RWPE2 (cell line): ENCODE measurements at regions not wholly inside any gene's neighbourhood (a gene's known extent, or its start where the extent isn't known, plus 50 kb on each side); places are given as distances from the start of the nearest gene placed in this dataset.

Source experiments
- ATAC-seq: fragments of 200-7000 bp; cut with Tn5 transposase; 3 replicates; pipeline ENCODE4 v1.9.1; 2021; ENCODE audit warnings: low read depth
- DNase-seq: peaks from one replicate; pipeline ENCODE4 v3.0.0-alpha.2; 2020; ENCODE audit warnings: low spot score
- H3K27ac ChIP-seq: fragments of 450-650 bp; 2 replicates; pipeline ENCODE4 v1.5.1; 2017; ENCODE audit warnings: mild to moderate bottlenecking; ENCODE audit not compliant: poor library complexity, severe bottlenecking
- H3K27me3 ChIP-seq: fragments of 250-450 bp; sonication (Bioruptor Pico); 2 replicates; pipeline ENCODE4 v1.5.1; 2021; ENCODE audit warnings: mild to moderate bottlenecking, moderate library complexity; ENCODE audit not compliant: insufficient read depth, poor library complexity, severe bottlenecking
- H3K36me3 ChIP-seq: fragments of 250-450 bp; sonication (Bioruptor Pico); 2 replicates; pipeline ENCODE4 v1.5.1; 2020; ENCODE audit warnings: low read depth, mild to moderate bottlenecking, moderate library complexity
- H3K4me1 ChIP-seq: fragments of 250-450 bp; sonication (Bioruptor Pico); 2 replicates; pipeline ENCODE4 v1.5.1; 2021; ENCODE audit warnings: mild to moderate bottlenecking, moderate library complexity; ENCODE audit not compliant: insufficient read depth, poor library complexity, severe bottlenecking
- H3K4me3 ChIP-seq: fragments of 250-450 bp; sonication (Bioruptor Pico); 2 replicates; pipeline ENCODE4 v1.5.1; 2021; ENCODE audit warnings: mild to moderate bottlenecking, moderate library complexity; ENCODE audit not compliant: severe bottlenecking
- H3K9me3 ChIP-seq: fragments of 250-450 bp; sonication (Bioruptor Pico); 2 replicates; pipeline ENCODE4 v1.5.1; 2021; ENCODE audit warnings: mild to moderate bottlenecking, moderate library complexity; ENCODE audit not compliant: severe bottlenecking
- CTCF ChIP-seq: fragments of 450-650 bp; IDR thresholded peaks from one replicate; pipeline ENCODE4 v1.5.1; 2017; ENCODE audit warnings: mild to moderate bottlenecking, moderate library complexity; ENCODE audit not compliant: poor library complexity, severe bottlenecking

- DNase-seq (no peak), ATAC-seq (no peak)
- H3K36me3 ChIP-seq = no peaks in the 10 kb centered on the region
- no peak overlapping the region for H3K27ac ChIP-seq
- H3K4me3 ChIP-seq = no peak overlapping the region
- no peak for TF ChIP-seq CTCF
- peaks cover 5% of the 10 kb centered on the region for H3K9me3 ChIP-seq
- no peaks in the 10 kb centered on the region for H3K4me1 ChIP-seq
- no peaks in the 10 kb centered on the region for H3K27me3 ChIP-seq
These were observed 71.6 kb upstream of the IMMP2L start for GRCh38 chr7:111633878-111634277.

- no peak for DNase-seq
- ATAC-seq = no peak
- H3K36me3 ChIP-seq = no peaks in the 10 kb centered on the region
- H3K4me3 ChIP-seq = no peak overlapping the region
- no peak overlapping the region for H3K27ac ChIP-seq
- no peaks in the 10 kb centered on the region for H3K27me3 ChIP-seq
- no peaks in the 10 kb centered on the region for H3K4me1 ChIP-seq
- H3K9me3 ChIP-seq = peaks cover 10% of the 10 kb centered on the region
- no peak for TF ChIP-seq CTCF
These were observed 68.6 kb upstream of the IMMP2L start for GRCh38 chr7:111630862-111631261.

GRCh38 chr7:111622084-111622483, 59.8 kb upstream of the IMMP2L start:
- H3K27me3 ChIP-seq = no peaks in the 10 kb centered on the region
- H3K4me1 ChIP-seq = no peaks in the 10 kb centered on the region
- no peak for TF ChIP-seq CTCF
- H3K4me3 ChIP-seq = no peak overlapping the region
- no peaks in the 10 kb centered on the region for H3K36me3 ChIP-seq
- DNase-seq = no peak
- peaks cover 4% of the 10 kb centered on the region for H3K9me3 ChIP-seq
- ATAC-seq = no peak
- H3K27ac ChIP-seq = no peak overlapping the region
